ENCODE measurements at regions not wholly inside any gene's neighbourhood (a gene's known extent, or its start where the extent isn't known, plus 50 kb on each side); places are given as distances from the start of the nearest gene placed in this dataset.
A peak's percentile ranks its signal among the peaks of the same experiment; 100 is the strongest.

DNA sequence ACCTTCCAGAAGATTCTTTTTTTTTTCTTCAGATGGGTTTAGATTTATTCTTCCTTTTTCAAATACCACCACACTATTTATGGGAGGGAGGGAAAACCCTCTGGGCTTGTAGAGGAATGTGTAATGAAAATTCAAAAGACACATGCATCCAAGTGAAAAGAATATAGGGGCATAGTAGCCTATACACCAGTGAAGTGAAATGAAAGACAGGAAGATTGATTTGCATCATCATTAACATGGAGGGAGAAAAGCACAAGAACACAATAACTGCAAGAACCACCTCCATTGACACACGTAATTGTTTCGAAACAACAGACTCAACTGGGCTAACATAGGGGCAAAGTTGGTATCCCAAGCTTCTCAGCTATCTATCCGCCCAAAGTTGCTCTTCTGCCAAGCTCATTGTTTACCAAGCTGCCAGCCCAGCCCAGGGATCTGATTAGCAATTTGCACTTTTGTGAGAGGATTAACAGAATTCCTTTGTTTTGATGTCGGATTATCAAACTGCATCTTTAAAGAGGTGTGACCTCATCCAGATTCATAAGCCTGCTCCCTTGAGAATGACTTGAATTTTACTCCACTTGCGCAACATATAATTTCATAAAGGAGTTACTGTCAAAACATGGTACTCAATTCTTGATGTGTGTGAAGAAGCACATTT is 430.5 kb upstream of the SOX5 start:
- no peak for FAIRE-seq
- peak; percentile 4 for DNase-seq (ENCODE audit: low read depth)
- no peaks in the 10 kb centered on the region for H3K27me3 ChIP-seq (ENCODE audit: control insufficient read depth, insufficient read depth, low read length)

GRCh38 chr12:24379433-24379832 is 430.0 kb upstream of the SOX5 start:
- H3K36me3 ChIP-seq (ENCODE audit: control insufficient read depth, insufficient read depth, low read length), result no peaks in the 10 kb centered on the region
- DNase-seq (ENCODE audit: low read depth) (no peak), FAIRE-seq (no peak)
- H3K4me3 ChIP-seq (ENCODE audit: low read depth, low read length), result no peak overlapping the region
- TF ChIP-seq, protein P1, sequence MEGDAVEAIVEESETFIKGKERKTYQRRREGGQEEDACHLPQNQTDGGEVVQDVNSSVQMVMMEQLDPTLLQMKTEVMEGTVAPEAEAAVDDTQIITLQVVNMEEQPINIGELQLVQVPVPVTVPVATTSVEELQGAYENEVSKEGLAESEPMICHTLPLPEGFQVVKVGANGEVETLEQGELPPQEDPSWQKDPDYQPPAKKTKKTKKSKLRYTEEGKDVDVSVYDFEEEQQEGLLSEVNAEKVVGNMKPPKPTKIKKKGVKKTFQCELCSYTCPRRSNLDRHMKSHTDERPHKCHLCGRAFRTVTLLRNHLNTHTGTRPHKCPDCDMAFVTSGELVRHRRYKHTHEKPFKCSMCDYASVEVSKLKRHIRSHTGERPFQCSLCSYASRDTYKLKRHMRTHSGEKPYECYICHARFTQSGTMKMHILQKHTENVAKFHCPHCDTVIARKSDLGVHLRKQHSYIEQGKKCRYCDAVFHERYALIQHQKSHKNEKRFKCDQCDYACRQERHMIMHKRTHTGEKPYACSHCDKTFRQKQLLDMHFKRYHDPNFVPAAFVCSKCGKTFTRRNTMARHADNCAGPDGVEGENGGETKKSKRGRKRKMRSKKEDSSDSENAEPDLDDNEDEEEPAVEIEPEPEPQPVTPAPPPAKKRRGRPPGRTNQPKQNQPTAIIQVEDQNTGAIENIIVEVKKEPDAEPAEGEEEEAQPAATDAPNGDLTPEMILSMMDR (IDR thresholded peaks at IDR 0.05; ENCODE audit: insufficient read depth, low read length, severe bottlenecking), result no peak
- H3K27me3 ChIP-seq (ENCODE audit: control insufficient read depth, insufficient read depth, low read length), result no peaks in the 10 kb centered on the region

More for the DNA sequence above, 430.5 kb upstream of the SOX5 start:
- Histone ChIP-seq H3K4me3 (ENCODE audit: low read depth, low read length) (no peak overlapping the region), H3K36me3 (ENCODE audit: control insufficient read depth, insufficient read depth, low read length) (no peaks in the 10 kb centered on the region)
- TF ChIP-seq, protein P1 (IDR thresholded peaks at IDR 0.05; ENCODE audit: insufficient read depth, low read length, severe bottlenecking), result no peak

DNA sequence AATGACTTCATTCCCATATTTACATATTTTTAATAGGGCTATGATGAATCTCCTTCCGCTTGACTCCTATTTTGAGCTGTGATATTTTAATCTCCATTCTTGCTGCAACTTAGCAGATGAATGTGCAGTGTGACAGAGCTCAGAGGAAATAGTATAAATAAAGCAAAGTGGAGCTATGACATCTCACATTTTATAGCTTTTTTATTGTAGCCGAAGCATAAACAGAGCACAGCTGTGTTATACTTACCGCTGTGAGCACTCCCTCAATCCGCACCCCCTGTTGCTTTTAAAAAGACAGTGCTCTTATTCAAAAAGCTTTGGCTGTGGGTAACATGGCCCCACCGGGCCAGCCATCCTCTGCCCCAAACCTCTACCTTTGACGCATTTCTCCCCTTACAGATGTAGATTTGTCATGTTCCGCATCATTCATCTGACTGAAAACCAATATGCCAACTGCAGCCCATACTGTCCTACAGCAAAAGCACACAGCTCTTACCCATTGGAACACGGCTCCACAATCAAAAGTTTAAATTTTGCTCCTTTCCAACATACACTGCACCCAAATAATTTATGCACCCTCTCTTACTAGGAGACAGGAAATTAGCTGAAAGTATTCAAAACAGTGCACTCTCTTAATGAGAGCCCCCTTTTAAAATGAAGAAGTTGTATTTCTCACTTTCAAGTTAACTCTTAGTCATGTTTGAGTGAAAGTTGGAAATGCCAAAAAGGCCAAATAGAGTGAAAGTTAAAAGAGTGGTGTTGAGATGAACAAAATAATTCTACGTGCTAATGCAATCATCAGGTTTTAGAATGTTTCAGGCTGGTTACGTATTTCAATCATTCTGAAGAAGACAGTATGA is 429.3 kb upstream of the SOX5 start:
- Histone ChIP-seq H3K36me3 (ENCODE audit: control insufficient read depth, insufficient read depth, low read length) (no peaks in the 10 kb centered on the region), H3K4me3 (ENCODE audit: low read depth, low read length) (no peak overlapping the region), H3K27me3 (ENCODE audit: control insufficient read depth, insufficient read depth, low read length) (no peaks in the 10 kb centered on the region)
- TF ChIP-seq, protein P1 (IDR thresholded peaks at IDR 0.05; ENCODE audit: insufficient read depth, low read length, severe bottlenecking), result no peak
- FAIRE-seq (no peak), DNase-seq (ENCODE audit: low read depth) (no peak)

DNA sequence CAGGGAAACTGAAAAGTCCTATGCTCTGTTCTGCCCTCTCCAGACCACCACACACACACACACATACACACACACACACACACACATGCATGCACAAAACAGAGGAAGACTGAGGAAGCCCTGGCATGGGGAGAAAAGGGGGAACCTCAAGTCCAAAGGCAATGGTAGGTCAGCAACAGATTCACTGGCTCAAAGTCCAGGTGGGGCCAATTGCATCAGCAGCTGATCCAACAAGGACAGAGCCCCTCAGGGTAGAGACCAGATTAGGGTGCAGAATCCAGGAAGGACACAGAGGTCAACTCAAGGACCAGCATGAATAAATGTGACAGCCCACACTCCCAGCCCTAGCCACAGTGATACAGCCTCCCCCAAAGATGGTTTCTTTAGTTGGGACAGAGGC is 425.0 kb upstream of the SOX5 start:
- no peaks in the 10 kb centered on the region for H3K27me3 ChIP-seq (ENCODE audit: control insufficient read depth, insufficient read depth, low read length)
- TF ChIP-seq, protein P1 (IDR thresholded peaks at IDR 0.05; ENCODE audit: insufficient read depth, low read length, severe bottlenecking), result no peak
- DNase-seq (ENCODE audit: low read depth), result no peak
- peak; percentile 76 for FAIRE-seq
- H3K4me3 ChIP-seq (ENCODE audit: low read depth, low read length), result no peak overlapping the region
- H3K36me3 ChIP-seq (ENCODE audit: control insufficient read depth, insufficient read depth, low read length), result no peaks in the 10 kb centered on the region

DNA sequence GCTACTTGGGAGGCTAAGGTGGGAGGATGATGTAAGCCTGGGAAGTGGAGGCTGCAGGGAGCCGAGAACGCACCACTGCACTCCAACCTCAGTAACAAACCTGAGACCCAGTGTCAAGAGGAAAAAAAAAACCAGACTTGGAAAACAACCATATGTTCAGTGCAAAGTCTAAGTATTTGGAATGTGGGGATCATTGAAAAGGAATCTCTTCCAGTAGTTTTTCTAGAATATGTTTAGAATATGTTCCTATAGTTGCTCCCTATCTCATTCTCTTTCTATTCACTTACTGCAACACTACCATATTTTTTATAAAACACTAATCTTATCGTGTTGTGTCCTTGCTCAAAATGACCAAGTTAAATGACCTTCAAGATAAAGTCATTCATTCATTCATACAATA is 423.5 kb upstream of the SOX5 start:
- Histone ChIP-seq H3K27me3 (ENCODE audit: control insufficient read depth, insufficient read depth, low read length) (no peaks in the 10 kb centered on the region), H3K36me3 (ENCODE audit: control insufficient read depth, insufficient read depth, low read length) (no peaks in the 10 kb centered on the region), H3K4me3 (ENCODE audit: low read depth, low read length) (no peak overlapping the region)
- no peak for DNase-seq (ENCODE audit: low read depth)
- no peak for FAIRE-seq
- TF ChIP-seq, protein P1 (IDR thresholded peaks at IDR 0.05; ENCODE audit: insufficient read depth, low read length, severe bottlenecking), result no peak

Measured in bronchial epithelial cell (primary cell).